HG02840 (cell line): ENCODE measurements at regions not wholly inside any gene's neighbourhood (a gene's known extent, or its start where the extent isn't known, plus 50 kb on each side); places are given as distances from the start of the nearest gene placed in this dataset.

ENCODE experiments used
- ATAC-seq: cut with Tn5 transposase; IDR thresholded peaks from one replicate; pipeline ENCODE4 v1.9.1; 2021; ENCODE audit warnings: mild to moderate bottlenecking, moderate library complexity, moderate number of reproducible peaks; ENCODE audit not compliant: unreplicated experiment, low FRiP score

DNA sequence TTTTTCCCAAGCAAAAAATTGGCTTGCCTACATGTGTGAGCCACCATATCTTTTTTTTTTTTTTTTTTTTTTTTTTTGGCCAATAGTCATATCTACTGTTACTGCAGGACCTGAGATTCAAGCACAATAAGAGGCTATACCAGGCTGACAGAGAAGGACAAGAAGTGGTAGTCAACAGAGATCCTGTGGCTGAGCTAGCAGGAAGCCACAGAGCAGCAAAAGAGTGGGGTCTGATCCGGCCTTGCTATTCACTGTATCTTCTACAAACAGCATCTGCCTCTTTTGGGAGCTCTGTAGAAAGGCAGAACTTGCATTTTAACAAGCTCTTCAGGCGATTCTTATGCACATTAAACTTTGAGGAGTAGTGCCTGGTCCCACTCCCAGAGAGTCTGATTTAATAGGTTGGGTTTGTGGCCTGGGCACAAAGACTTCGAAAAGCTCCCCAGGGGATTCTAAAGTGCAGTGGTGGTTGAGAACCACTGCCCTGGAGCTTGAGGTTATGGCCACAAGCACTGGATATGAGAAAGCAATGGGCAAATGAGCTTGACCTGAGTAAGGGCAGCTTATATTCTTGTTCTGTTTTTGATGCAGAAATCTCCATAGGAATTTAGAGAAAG is 162.8 kb downstream of the PIK3R1 start:
- ATAC-seq = peak; percentile 58

DNA sequence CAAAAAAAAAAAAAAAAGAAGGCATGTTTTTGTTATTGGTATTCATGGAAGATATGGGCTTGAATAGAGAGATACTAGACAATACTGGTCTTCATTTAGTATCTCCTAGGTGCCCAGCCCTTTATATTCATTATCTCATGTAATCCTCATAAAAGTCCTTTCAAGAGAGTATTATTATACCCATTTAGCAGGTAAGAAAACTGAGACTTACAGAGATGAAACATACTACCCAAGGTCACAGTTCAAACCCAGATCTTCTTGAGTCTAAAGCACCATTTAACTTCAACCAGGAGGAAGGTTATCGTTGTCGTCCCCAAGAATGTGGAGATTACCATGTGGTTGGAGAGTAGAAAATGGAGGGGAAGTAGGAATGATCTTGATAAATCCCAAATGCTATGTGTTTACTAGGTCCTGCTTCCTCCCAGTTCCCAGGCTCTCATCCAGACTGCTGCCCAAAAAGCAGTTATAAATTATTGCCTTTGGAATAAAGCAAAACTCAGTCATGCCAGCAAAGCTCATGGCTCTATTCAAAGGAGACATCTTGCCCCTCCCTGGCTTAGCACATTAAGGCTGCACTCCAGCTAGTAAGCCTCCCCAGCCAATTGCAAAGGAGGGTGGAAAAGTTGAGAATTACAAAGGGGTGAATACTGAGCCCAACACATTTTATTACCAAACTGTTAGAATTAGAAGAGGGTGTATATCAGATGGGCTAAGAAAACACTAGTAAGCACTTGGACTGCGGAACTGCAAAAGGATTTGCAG is 163.9 kb downstream of the PIK3R1 start:
- no peak for ATAC-seq

DNA sequence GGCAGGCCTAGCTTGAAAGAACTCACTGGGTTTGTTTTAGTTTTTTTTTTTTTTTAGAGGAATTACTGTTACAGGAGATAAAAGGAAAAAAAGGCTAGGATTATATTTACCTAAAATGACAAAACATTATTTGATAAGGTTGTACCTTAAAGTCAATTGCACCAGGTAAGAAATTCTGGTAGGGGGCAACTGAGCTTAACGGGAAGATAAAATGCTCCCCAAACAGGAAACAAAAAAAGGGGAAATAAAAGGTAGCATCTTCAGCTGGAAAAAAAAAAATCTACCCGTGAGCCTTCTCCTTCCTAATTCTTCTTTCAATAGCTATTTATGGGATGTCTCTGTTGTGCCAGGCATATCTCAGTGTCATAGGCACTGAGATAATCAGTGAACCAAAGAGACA is 164.5 kb downstream of the PIK3R1 start:
- no peak for ATAC-seq

DNA sequence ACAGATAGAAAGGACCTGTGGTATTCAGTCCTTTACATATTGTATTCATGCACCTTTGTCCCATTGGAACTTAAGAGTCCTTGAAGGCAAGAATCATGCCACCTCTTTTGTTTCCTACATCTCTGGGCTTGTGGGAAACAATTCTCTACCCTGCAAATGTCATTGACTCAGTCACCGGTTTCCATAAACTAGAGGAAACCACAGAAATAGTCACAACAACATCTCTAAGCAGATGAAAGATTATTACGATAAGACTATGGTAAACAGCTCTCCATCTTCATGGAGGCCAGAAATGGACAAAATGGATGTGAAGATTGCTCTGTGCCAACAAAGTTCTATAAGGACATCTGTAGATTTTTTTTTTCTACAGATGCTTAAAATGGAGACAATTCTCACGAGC is 165.5 kb downstream of the PIK3R1 start:
- no peak for ATAC-seq

DNA sequence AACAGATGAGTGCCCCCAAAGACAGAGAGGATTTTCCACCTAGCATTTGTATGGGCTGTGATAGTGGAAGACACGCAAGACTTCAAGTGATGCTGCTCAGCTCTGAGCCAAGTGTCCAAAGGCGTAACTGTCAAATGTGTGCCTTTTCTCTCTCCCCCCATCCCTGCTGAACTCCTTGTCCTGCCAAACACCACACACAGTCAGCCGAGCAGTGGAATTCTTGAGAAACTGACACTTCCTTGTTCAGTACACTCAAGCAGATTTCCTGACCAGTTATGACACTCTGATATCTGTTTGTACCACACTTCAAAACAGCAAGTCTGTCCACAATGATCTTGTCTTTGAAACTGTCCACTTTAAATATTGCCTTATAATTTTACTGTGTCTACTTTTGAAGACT is 166.4 kb downstream of the PIK3R1 start:
- no peak for ATAC-seq

DNA sequence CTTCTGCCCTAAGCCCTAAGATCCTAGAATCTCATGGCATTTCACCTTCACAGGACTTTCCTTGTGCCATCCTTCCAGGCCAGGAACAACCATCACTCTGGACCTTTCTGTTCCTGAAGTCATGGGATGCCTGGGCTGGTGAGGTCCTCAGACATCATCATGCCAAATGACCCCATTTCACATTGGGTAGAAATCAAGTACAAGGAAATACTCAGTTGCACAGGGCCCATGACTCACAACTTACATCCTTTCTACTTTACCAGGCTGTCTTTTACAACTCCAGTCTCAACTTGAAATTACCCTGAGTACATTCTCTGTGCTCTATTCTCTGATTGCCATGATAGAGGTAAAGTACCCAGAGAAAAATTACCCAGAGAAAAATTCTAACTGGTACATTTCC is 167.1 kb downstream of the PIK3R1 start:
- ATAC-seq = no peak

DNA sequence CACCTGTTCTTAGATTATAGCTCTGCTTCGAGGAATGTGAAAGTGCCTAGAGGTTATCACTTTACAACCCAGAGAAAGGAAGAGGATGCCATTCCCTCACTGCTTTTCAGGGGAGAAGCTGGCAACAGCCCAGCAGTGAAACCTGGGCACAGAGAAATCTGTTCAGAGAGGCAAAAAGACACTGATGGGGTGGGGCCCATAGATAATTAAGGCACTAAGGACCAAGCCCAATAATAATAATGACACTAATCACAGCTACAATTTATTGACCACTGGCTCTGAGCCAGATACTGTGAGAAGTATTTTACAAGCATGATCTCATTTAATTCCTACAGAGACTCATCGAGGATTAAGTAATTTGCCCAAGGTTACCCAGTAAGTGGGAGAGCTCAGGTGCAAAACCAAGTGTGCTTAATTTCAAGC is 168.3 kb downstream of the PIK3R1 start:
- ATAC-seq = no peak

DNA sequence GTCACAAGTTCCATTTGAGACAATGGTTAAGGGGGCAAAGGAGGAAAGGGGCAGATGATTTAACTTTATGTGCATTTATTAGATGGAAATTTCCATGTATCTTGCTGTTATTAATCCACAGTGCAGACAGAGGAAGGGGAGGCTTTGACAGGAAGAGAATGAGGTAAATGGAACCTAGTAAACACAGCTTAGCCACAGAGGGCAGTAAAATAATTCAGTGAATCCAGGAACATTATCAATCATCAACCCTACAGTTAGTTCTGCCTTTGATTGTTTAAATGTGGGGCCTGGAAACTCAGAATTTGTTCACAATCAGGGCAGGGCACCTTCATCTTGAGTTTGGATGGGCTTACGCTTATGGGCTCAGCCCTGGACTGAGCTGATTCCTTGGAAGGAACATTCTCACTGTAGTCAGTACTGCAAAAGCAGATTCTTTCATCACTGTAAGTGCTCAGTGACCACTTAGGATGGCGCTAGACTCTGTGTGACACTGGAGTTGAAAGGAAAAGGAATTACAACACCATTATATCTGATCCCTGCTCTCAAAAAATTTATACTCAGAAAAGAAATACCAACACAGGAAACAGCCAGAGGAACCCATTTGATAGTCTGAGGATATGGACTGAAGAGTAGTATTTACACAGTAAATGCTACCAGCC is 169.5 kb downstream of the PIK3R1 start:
- ATAC-seq = no peak

DNA sequence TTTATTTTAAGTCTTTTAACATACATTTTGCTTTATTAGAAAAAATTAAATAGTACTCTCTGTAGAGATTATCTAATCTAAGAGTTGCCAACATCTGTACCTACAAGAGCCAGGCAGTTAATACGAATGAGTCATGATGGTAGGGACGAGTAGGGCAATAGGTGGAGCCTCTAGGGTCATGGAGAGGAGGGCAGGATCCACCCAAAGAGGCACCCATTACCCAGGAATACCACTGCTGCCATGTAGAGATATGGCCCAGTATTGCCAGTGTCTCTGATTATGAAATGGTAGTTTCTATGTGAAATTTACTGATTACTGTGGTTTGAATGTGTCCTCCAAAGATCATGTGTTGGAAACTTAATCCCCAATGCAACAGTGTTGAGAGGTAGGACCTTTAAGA is 170.4 kb downstream of the PIK3R1 start:
- ATAC-seq = no peak

DNA sequence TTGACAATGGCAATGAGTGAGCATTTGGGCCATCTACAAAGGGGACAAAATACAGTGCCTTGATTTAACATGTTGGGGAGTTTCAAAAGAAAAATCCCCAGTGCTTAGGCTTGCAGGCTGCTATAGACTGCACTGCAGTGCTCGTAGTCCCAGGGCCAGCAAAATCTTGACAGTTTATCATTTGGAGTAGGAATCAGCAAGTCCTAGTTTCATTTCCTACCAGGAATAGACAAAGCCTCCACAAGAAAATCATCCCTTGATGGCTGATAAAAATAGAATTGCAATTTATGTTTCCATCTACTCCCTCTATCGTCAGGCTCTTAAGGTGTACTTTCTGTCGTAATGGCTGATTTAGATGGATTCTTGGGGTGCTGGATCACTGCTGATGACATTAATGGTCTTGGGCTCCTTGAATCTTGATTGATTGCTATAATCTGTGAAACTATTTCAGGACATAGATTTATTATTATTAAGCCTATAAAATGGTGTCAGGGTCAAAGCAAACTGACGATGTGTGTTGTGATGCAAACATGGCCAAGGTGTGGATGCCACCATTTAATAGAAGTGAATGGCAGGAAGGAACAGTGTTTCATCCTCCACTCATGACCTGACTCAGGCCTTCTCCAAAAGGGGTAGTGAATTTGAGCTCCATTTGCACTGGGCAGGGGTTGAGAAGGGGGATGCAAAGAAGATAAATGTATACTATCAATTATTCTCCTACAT is 171.7 kb downstream of the PIK3R1 start:
- no peak for ATAC-seq

DNA sequence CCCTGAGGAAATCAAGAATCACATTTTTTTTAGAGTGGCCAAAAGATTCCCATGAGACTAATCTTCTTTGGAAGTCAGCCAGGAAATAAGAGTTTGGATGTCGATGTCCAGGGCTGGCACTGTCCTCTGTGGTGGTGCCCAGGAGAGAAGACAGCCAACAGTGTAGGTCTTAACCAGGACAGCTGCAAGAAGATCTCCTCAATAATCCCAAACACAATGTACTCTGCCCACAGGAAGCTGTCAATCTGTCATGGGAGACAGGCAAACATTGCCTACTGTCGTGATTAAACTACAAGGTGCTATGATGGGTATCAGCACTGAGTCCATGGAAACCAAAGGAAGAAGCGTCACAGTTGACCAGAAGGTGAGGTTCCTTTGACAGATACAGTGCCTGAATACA is 174.1 kb downstream of the PIK3R1 start:
- no peak for ATAC-seq

DNA sequence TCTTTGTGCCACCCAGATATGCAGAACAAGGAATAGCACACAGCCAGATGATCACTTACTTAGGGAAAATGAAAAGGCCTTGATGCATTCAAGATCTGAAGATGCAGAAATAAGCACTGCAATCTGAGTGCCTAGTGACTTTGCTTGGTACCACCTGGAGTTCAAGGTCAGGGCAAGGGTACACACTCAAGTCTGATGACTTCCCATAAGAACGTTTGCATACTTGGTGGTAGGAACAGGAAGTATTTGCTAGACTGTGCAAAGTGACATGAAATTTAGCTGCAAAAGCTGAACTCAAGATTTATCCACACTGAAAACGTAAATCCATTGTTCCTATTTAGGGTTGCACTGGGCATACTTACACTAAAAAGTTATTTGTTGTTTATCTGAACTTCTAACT is 177.1 kb downstream of the PIK3R1 start:
- ATAC-seq = no peak

DNA sequence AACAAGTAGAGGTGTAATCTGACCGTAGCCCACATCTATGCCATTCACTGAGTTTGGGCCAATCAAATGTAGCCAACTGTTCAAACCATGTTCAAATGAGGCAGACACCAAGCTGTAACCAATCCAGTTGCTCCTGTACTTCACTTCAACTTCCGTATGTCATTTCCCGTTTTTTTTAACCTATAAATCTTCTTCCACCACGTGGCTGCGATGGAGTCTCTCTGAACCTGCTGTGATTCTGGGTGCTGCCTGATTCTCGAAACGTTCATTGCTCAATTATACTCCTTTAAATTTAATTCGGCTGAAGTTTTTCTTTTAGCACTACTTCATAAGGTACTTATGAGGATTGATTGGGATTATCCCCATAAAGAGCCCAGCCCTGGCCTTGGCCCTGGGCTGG is 179.7 kb downstream of the PIK3R1 start:
- no peak for ATAC-seq

DNA sequence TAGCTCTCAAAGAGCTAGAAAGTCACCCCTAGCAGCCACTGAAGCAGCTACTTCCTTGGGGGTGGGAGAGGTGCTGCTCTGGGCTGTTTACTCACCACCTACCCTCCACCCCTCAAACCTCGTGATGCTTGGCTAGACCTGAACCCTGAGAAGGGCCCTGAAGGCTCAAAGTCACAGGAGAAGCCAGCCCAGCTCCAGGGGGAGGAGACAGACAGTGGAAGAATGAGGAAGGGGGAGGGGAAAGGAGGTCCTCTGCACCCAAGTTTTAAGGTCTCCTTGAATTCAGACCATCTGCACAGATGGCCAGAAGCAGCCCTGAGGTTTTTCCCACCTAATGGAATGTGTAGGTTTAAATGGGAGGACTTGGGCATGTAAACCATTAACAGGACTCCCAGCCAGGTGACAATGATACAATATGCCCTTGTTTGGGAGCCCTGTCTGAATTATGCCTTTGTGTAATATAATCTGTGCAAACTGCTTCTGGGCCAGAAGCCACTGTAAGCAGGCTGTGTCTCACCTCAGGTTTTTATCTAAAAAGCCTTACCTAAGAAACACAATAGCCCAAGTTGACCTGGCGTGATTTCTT is 180.5 kb downstream of the PIK3R1 start:
- no peak for ATAC-seq

DNA sequence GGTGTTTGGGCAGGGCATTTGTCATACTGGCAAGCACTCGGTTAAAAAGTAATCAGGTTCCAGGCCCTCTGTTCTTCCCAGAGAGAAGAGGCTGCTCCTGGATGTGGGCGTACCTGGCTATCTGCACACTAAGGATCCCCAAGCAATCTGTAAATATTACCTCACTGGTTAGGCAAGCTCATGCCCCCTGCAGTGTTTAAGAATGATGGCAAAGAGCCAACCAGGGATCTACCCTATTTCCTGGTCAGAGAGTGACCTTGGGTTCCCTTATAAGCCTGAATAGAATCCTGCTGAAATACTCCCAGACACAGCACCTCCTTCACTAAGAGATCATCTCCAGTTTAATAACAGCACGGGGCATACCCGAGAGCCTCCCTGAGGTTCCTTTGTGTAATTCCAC is 181.2 kb downstream of the PIK3R1 start:
- ATAC-seq = no peak

DNA sequence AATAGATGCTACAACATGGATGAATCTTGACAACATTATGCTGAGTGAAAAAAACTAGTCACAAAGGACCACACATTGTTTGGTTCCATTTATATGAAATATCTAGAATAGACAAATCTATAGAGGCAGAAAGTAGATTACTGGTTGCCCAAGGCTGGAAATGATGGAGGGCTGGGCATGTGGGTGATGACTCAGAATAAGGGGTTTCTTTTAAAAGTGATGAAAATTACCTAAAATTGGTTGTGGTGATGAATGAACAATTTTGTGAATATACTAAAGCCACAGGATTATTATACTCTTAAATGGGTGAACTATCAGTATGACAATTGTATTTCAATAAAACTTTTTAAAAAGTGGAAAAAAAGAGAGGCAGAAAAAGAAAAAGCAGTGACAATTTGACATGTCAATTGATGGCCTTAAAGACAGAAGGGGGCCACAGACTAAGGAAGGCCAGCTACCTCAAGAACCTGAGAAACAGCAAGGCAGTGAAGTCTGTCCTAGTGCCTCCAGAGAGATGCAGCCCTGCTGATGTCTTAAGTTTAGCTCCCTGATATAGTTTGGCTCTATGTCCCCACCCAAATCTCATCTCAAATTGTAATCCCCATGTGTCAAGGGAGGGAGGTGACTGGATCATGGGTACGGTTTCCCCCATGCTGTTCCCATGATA is 182.7 kb downstream of the PIK3R1 start:
- no peak for ATAC-seq

DNA sequence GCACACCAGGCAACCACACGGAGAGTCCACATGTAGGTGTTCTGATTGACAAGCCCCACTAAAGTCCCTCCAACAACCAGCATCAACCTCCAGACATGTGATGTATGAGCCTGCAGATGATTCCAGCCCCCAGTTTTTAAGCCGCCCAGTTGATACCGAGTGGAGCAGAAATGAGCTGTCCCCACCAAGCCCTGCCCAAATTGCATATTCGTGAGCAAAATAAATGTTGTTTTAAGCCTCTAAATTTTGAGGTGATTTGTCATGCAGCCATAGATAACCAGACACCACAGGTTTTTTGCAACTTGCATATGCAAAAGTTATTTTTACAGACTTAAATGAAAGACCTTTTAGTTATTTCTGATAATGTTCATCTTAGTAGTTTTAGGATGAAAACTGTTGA is 187.7 kb downstream of the PIK3R1 start:
- no peak for ATAC-seq

DNA sequence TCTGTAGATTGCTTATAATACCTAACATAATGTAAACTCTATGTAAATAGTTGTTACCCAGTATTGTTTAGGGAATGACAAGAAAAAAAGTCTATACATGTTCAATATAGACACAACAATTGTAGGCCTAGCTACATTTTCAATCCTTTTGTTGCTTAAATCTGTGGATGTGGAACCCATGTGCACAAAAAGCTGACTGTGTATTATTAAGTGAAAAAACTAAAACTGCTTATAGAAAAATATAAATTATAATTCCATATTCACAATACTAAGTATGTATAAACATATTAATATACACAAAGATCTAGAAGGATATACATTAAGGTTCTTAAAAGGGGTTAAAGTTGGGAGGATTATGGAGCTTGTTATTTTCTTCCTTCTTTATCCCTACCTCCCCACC is 188.7 kb downstream of the PIK3R1 start:
- ATAC-seq = no peak

DNA sequence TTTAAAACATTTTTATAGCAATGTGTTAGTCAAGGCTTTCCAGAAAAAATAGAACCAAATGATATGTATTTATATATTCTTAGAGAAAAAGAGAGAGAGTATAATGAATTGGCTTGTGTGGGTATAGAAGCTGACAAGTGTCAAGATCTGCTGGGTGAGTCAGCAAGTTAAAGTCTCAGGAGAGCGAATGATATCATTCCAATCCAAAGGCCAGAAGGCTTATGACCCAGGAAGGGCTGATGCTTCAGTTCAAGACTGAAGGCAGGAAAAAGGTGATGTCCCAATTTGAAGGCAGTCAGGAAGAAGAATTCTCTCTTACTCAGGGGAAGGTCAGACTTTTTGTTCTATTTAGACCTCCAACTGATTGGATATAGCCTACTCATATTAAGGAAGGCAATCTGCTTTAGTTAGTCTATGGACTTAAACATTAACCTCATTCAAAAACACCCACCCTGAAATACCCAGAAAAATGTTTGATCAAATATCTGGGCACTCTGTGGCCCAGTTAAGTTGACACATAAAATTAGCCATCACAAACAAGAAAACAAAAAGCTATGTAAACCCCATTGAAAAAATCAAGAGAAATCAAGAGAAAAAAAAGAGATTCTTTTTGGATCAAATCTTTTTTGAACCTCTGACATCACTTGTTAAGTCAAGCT is 189.6 kb downstream of the PIK3R1 start:
- no peak for ATAC-seq
